GM12891 (cell line): ENCODE measurements at regions not wholly inside any gene's neighbourhood (a gene's known extent, or its start where the extent isn't known, plus 50 kb on each side); places are given as distances from the start of the nearest gene placed in this dataset.

Experiments
- POLR2A ChIP-seq: IDR thresholded peaks from 2 replicates; pipeline ENCODE4 v1.6.1; 2011; ENCODE audit warnings: low read depth, low read length, control low read depth
- POLR2AphosphoS5 ChIP-seq: IDR thresholded peaks from 2 replicates; pipeline ENCODE4 v1.6.1; 2011; ENCODE audit warnings: low read depth, low read length, control low read depth
- TAF1 ChIP-seq: IDR thresholded peaks from 2 replicates; pipeline ENCODE4 v1.6.1; 2011; ENCODE audit warnings: low read depth, low read length, control low read depth

- no peak for TF ChIP-seq TAF1
- no peak for TF ChIP-seq POLR2AphosphoS5
- TF ChIP-seq POLR2A: no peak
Observed at GRCh38 chr2:225170162-225170561, 127.9 kb upstream of the DOCK10 start.
